ENCODE measurements at regions not wholly inside any gene's neighbourhood (a gene's known extent, or its start where the extent isn't known, plus 50 kb on each side); places are given as distances from the start of the nearest gene placed in this dataset.
"Not testable (repeated sequence)": the region's sequence is repeated elsewhere in the genome, so short reads cannot be mapped to it uniquely, and the experiment has no call there.

DNA sequence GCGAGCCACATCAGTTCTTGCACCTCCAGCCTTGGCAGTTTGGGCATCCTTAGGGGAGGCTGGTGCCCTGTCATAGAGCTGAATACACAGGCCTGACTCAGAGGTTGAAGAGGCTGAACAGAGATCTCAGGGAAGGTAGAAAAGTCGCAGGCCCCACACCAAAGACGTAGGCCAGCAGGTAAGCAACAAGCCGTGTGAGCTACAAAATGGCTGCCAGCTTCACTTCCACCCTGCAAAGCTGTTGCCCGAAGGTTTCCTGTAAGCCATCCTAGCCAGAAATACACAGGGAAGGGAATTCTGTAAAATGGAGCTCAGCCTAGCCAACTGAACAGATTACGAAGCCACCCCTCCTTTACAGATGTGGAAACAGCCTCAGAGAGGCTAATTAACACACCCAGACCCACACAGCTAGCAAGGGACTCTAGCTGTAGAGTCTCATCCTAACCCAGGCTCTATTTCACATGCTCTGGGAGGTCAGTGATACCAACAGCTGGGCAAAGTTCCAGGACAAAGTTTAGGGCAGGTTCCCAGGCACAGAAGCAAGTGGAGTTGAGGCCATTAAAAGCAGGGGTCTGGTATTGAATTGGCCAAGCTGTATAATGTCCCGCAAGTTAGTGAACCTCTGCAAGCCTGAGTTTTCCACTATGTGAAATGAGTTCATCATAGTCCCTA lies 66.3 kb upstream of the RASGRF1 start:
- no peak for DNase-seq

DNA sequence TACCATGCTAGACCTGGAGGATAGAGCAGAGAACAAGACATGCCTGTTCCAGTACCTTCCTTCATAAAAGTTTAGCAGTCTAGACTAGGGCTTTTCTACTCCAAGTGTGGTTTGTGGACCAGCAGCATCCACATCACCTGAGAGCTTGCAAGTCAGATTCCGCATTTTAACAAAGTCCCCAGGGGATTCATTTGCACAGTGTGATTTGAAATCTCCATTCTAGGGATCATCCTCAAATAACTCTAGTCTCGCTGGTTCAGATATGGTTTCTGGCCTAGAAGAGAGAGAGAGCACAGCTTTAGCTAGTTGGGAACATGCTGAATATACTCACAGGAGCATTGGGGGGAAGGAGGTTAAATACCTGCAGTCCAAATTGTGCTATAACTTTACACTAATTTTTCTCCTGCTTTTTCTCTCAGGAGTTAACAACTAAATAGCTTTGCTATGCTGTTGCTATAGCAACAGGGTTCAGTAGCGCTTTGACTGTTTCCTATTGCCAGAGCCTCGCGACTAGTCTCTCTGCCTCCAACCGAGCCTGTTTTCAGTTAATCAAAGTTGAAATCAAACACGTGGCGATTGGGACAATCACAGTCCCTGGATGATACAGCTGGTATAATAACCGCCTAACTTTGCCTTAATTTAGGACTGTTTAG lies 64.0 kb upstream of the RASGRF1 start:
- no peak for DNase-seq

DNA sequence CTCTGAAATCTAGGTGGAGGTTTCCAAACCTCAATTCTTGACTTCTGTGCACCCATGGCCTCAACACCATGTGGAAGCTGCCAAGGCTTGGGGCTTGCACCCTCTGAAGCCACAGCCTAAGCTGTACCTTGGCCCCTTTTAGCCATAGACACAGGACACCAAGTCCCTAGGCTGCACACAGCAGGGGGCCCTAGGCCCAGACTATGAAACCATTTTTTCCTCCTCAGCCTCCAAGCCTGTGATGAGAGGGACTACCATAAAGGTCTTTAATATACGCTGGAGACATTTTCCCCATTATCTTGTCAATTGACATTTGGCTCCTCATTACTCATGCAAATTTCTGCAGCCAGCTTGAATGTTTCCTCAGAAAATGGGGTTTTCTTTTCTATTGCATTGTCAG lies 53.7 kb upstream of the RASGRF1 start:
- DNase-seq = not testable (repeated sequence)

DNA sequence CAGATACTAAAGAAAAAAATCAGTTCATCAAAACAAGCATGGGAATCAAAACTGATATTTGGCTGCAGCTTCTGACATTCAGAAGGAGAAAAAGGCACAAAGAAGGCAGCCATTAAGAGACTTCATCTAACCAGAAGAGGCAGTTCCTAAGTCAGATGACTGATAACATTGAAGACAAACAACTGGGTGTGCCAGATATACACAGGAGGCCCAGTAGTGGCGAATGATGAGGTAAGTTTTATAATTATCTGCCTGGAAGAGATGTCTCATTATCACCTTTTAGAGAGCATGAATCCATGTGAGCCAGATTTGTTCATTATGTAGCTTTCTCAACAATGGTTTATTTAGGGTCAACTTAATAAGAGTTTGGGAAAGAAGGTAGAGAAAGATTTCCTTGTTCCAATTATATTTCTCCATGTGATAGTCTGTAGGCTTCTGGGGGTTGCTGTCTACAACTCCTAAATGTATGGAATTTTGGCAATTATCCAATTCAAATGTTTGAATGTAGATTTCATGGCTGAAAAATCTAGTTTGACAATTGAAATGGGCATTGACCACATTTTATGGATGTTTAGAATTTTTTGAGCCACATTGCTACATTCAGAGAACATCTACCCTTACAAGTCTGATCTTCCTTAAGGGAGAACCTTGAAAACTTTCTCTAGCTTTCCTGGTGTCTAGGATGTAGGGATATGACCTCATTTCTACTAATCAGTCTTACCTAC lies 50.4 kb upstream of the RASGRF1 start:
- DNase-seq = no peak

Measured in hindlimb muscle (tissue), 1 donor.